GM18517 (cell line): ENCODE measurements at regions not wholly inside any gene's neighbourhood (a gene's known extent, or its start where the extent isn't known, plus 50 kb on each side); places are given as distances from the start of the nearest gene placed in this dataset.
"Not testable (repeated sequence)": the region's sequence is repeated elsewhere in the genome, so short reads cannot be mapped to it uniquely, and the experiment has no call there.

Experiments
- ATAC-seq: cut with Tn5 transposase; IDR thresholded peaks from one replicate; pipeline ENCODE4 v1.9.1; 2021; ENCODE audit warnings: mild to moderate bottlenecking, moderate library complexity; ENCODE audit not compliant: unreplicated experiment

- no peak for ATAC-seq
Observed at GRCh38 chr18:2144811-2145210, 426.5 kb downstream of the METTL4 start.

GRCh38 chr18:2146092-2146491 lies 425.2 kb downstream of the METTL4 start:
- no peak for ATAC-seq

GRCh38 chr18:2146754-2147153 lies 424.6 kb downstream of the METTL4 start:
- no peak for ATAC-seq

- no peak for ATAC-seq
Observed at GRCh38 chr18:2147476-2148230, 423.7 kb downstream of the METTL4 start.

- ATAC-seq = no peak
Observed at GRCh38 chr18:2148823-2149222, 422.5 kb downstream of the METTL4 start.

GRCh38 chr18:2150566-2150965 lies 420.7 kb downstream of the METTL4 start:
- no peak for ATAC-seq

GRCh38 chr18:2154278-2154677 lies 417.0 kb downstream of the METTL4 start:
- ATAC-seq = no peak

GRCh38 chr18:2164644-2165550 lies 406.4 kb downstream of the METTL4 start:
- ATAC-seq = no peak

GRCh38 chr18:2166876-2167275 lies 404.4 kb downstream of the METTL4 start:
- ATAC-seq = not testable (repeated sequence)

- ATAC-seq = no peak
Observed at GRCh38 chr18:2168022-2168421, 403.3 kb downstream of the METTL4 start.

- no peak for ATAC-seq
Observed at GRCh38 chr18:2169656-2170055, 401.6 kb downstream of the METTL4 start.

- ATAC-seq = no peak
Observed at GRCh38 chr18:2171840-2172625, 399.3 kb downstream of the METTL4 start.

GRCh38 chr18:2172881-2173280 lies 398.4 kb downstream of the METTL4 start:
- ATAC-seq = no peak

- no peak for ATAC-seq
Observed at GRCh38 chr18:2173486-2173885, 397.8 kb downstream of the METTL4 start.

- no peak for ATAC-seq
Observed at GRCh38 chr18:2178036-2178435, 393.3 kb downstream of the METTL4 start.

GRCh38 chr18:2179498-2180183 lies 391.7 kb downstream of the METTL4 start:
- no peak for ATAC-seq

GRCh38 chr18:2180586-2180985 lies 390.7 kb downstream of the METTL4 start:
- ATAC-seq = no peak

- no peak for ATAC-seq
Observed at GRCh38 chr18:2183432-2183831, 387.9 kb downstream of the METTL4 start.

- no peak for ATAC-seq
Observed at GRCh38 chr18:2186967-2187366, 384.3 kb downstream of the METTL4 start.

- no peak for ATAC-seq
Observed at GRCh38 chr18:2188258-2188657, 383.0 kb downstream of the METTL4 start.
